ENCODE measurements at regions not wholly inside any gene's neighbourhood (a gene's known extent, or its start where the extent isn't known, plus 50 kb on each side); places are given as distances from the start of the nearest gene placed in this dataset.
A peak's percentile ranks its signal among the peaks of the same experiment; 100 is the strongest.

GRCh38 chr4:16443504-16444088, 217.3 kb upstream of the TAPT1 start:
- TF ChIP-seq, protein P1, sequence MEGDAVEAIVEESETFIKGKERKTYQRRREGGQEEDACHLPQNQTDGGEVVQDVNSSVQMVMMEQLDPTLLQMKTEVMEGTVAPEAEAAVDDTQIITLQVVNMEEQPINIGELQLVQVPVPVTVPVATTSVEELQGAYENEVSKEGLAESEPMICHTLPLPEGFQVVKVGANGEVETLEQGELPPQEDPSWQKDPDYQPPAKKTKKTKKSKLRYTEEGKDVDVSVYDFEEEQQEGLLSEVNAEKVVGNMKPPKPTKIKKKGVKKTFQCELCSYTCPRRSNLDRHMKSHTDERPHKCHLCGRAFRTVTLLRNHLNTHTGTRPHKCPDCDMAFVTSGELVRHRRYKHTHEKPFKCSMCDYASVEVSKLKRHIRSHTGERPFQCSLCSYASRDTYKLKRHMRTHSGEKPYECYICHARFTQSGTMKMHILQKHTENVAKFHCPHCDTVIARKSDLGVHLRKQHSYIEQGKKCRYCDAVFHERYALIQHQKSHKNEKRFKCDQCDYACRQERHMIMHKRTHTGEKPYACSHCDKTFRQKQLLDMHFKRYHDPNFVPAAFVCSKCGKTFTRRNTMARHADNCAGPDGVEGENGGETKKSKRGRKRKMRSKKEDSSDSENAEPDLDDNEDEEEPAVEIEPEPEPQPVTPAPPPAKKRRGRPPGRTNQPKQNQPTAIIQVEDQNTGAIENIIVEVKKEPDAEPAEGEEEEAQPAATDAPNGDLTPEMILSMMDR (IDR thresholded peaks at IDR 0.05; ENCODE audit: poor library complexity, severe bottlenecking): peak; percentile 38
- TF ChIP-seq POLR2AphosphoS5 (IDR thresholded peaks at IDR 0.05): no peak
